ENCODE measurements at regions not wholly inside any gene's neighbourhood (a gene's known extent, or its start where the extent isn't known, plus 50 kb on each side); places are given as distances from the start of the nearest gene placed in this dataset.

GRCh38 chr16:65760874-65761273 lies 605.6 kb upstream of the CDH5 start (continued):
- TF ChIP-seq CTCF (CRISPR knock-in tag; IDR thresholded peaks at IDR 0.05) (no peak), ETV5 (CRISPR knock-in tag; IDR thresholded peaks at IDR 0.05; ENCODE audit: borderline replicate concordance) (no peak), SSRP1 (CRISPR knock-in tag; IDR thresholded peaks at IDR 0.05) (no peak), ZNF354B (CRISPR knock-in tag; IDR thresholded peaks at IDR 0.05) (no peak)

GRCh38 chr16:65758620-65759019 lies 607.9 kb upstream of the CDH5 start:
- Histone ChIP-seq H4K20me1 (ENCODE audit: insufficient read depth, low read length) (no peaks in the 10 kb centered on the region), H3K9ac (ENCODE audit: insufficient read depth, low read depth, low read length) (no peak overlapping the region), H3K9me3 (ENCODE audit: low read length) (no peaks in the 10 kb centered on the region), H3K27me3 (ENCODE audit: control insufficient read depth in 1 of 2, insufficient read depth in 2 of 2, low read length in 2 of 2) (peaks cover 0 to 2% of the 10 kb centered on the region in 2 experiments; a peak in 1 of 5 replicates), H3K27ac (ENCODE audit: extremely low read length, insufficient read depth, low read length) (no peak overlapping the region), H3K4me1 (ENCODE audit: insufficient read depth, low read length) (peaks cover 4% of the 10 kb centered on the region), H3K4me2 (ENCODE audit: low read depth, low read length) (no peak overlapping the region), H3K79me2 (ENCODE audit: insufficient read depth, low read length) (no peaks in the 10 kb centered on the region), H2AFZ (ENCODE audit: low read length) (no peak overlapping the region), H3K36me3 (replicated peaks in 1 of 2; ENCODE audit: control insufficient read depth in 1 of 2, insufficient read depth in 2 of 2, low read length in 2 of 2) (no peaks in the 10 kb centered on the region), H3K4me3 (replicated peaks in 1 of 3; ENCODE audit: insufficient read depth in 1 of 3, low read depth in 2 of 3, low read length in 3 of 3) (no peak overlapping the region)
- intact Hi-C loops (cut with micrococcal nuclease; ENCODE audit: unreplicated experiment) (no loop called here), in situ Hi-C loops (cut with HindIII; ENCODE audit: extremely low pct_ligation_motif_present, low pct_unique_long_range_greater_than_20kb) (no loop called here)
- CTCF ChIA-PET (ENCODE audit: low intra/inter-chr PET ratio, low total read pairs): no interaction called here
- no TSS peak for BruUV-seq (replicated peaks)
- FAIRE-seq (no peak), ATAC-seq (no peak), DNase-seq (ENCODE audit: low spot score) (no peak)
- POLR2A ChIA-PET: no interaction called here
- WGBS (ENCODE audit: low lambda C conversion rate): 7% methylated on average over 4 of the region's 4 CpGs
- TF ChIP-seq FLYWCH1 (CRISPR knock-in tag; IDR thresholded peaks at IDR 0.05) (no peak), PRDM15 (CRISPR knock-in tag; IDR thresholded peaks at IDR 0.05) (no peak), SNAPC4 (CRISPR knock-in tag; IDR thresholded peaks at IDR 0.05) (no peak)
